H9 (cell line): ENCODE measurements at regions not wholly inside any gene's neighbourhood (a gene's known extent, or its start where the extent isn't known, plus 50 kb on each side); places are given as distances from the start of the nearest gene placed in this dataset.

Source experiments
- DNase-seq: peaks from one replicate; pipeline ENCODE4 v3.0.0-alpha.2; 2017
- H2AFZ ChIP-seq: one replicate; pipeline ENCODE4 v1.6.1; 2013; ENCODE audit warnings: mild to moderate bottlenecking, low read length, control low read depth, moderate library complexity
- H2AK5ac ChIP-seq: 2 replicates; pipeline ENCODE4 v1.6.1; 2013; ENCODE audit warnings: low read length, control low read depth, mixed read lengths; ENCODE audit not compliant: insufficient read length
- H2BK120ac ChIP-seq: one replicate; pipeline ENCODE4 v1.6.1; 2013; ENCODE audit warnings: low read depth, mild to moderate bottlenecking, low read length, control low read depth, inconsistent platforms; ENCODE audit not compliant: poor library complexity, severe bottlenecking
- H2BK12ac ChIP-seq: 2 replicates; pipeline ENCODE4 v1.6.1; 2013; ENCODE audit warnings: low read length, control low read depth, mixed read lengths, low read depth; ENCODE audit not compliant: insufficient read length
- H2BK15ac ChIP-seq: 2 replicates; pipeline ENCODE4 v1.6.1; 2013; ENCODE audit warnings: low read depth, low read length, control low read depth
- H2BK20ac ChIP-seq: one replicate; pipeline ENCODE4 v1.6.1; 2013; ENCODE audit warnings: low read depth, mild to moderate bottlenecking, low read length, control low read depth, inconsistent platforms; ENCODE audit not compliant: poor library complexity, severe bottlenecking
- H2BK5ac ChIP-seq: 2 replicates; pipeline ENCODE4 v1.6.1; 2013; ENCODE audit warnings: low read length, control low read depth, mixed read lengths; ENCODE audit not compliant: insufficient read length
- H3K14ac ChIP-seq: 2 replicates; pipeline ENCODE4 v1.6.1; 2013; ENCODE audit warnings: low read length, control low read depth; ENCODE audit not compliant: insufficient read depth
- H3K18ac ChIP-seq: 2 replicates; pipeline ENCODE4 v1.6.1; 2013; ENCODE audit warnings: low read depth, mild to moderate bottlenecking, mixed read lengths, low read length, control low read depth; ENCODE audit not compliant: insufficient read length
- H3K23ac ChIP-seq: 2 replicates; pipeline ENCODE4 v1.6.1; 2013; ENCODE audit warnings: low read length, control low read depth, mixed read lengths, low read depth; ENCODE audit not compliant: insufficient read length
- H3K23me2 ChIP-seq: 2 replicates; pipeline ENCODE4 v1.6.1; 2013; ENCODE audit warnings: low read depth, mild to moderate bottlenecking, mixed read lengths, low read length, control low read depth; ENCODE audit not compliant: insufficient read length, poor library complexity, severe bottlenecking
- H3K27ac ChIP-seq: 2 replicates; pipeline ENCODE4 v1.5.1; 2013; ENCODE audit warnings: low read length, control low read depth, mixed read lengths, low read depth; ENCODE audit not compliant: insufficient read length
- H3K27me3 ChIP-seq: 2 replicates; pipeline ENCODE4 v1.6.1; 2013; ENCODE audit warnings: low read length, control low read depth, inconsistent platforms; ENCODE audit not compliant: insufficient read depth
- H3K4ac ChIP-seq: 2 replicates; pipeline ENCODE4 v1.6.1; 2013; ENCODE audit warnings: low read depth, mild to moderate bottlenecking, control low read depth, inconsistent platforms, low read length, moderate library complexity
- H3K4me1 ChIP-seq: 2 replicates; pipeline ENCODE4 v1.6.1; 2013; ENCODE audit warnings: low read length, control low read depth, inconsistent platforms; ENCODE audit not compliant: insufficient read depth
- H3K4me2 ChIP-seq: 2 replicates; pipeline ENCODE4 v1.6.1; 2013; ENCODE audit warnings: low read length, control low read depth, mixed read lengths; ENCODE audit not compliant: insufficient read length, insufficient read depth
- H3K56ac ChIP-seq: 2 replicates; pipeline ENCODE4 v1.6.1; 2013; ENCODE audit warnings: low read depth, mild to moderate bottlenecking, mixed read lengths, low read length, control low read depth; ENCODE audit not compliant: insufficient read length
- H3K79me1 ChIP-seq: 2 replicates; pipeline ENCODE4 v1.6.1; 2013; ENCODE audit warnings: low read depth, mild to moderate bottlenecking, moderate library complexity, low read length, control low read depth, inconsistent platforms; ENCODE audit not compliant: insufficient read depth, poor library complexity, severe bottlenecking
- H3K79me2 ChIP-seq: 2 replicates; pipeline ENCODE4 v1.6.1; 2013; ENCODE audit warnings: low read length, control low read depth, inconsistent platforms; ENCODE audit not compliant: insufficient read depth
- H3K9ac ChIP-seq: 2 replicates; pipeline ENCODE4 v1.6.1; 2013; ENCODE audit warnings: low read length, control low read depth, mixed read lengths; ENCODE audit not compliant: insufficient read length; ENCODE audit errors: extremely low read depth
- H3K9me3 ChIP-seq: one replicate; pipeline ENCODE4 v1.6.1; 2013; ENCODE audit warnings: low read depth, low read length, inconsistent platforms; ENCODE audit not compliant: control insufficient read depth
- H3T11ph ChIP-seq: one replicate; pipeline ENCODE4 v1.6.1; 2013; ENCODE audit warnings: mild to moderate bottlenecking, low read length, control low read depth, inconsistent platforms
- H4K20me1 ChIP-seq: one replicate; pipeline ENCODE4 v1.6.1; 2013; ENCODE audit not compliant: control insufficient read depth, insufficient read length, insufficient read depth
- H4K5ac ChIP-seq: 2 replicates; pipeline ENCODE4 v1.6.1; 2013; ENCODE audit warnings: low read depth, mild to moderate bottlenecking, mixed read lengths, low read length, control low read depth; ENCODE audit not compliant: insufficient read length
- H4K8ac ChIP-seq: replicated peaks from 2 replicates; pipeline ENCODE4 v1.6.1; 2013; ENCODE audit warnings: low read length, control low read depth, mixed read lengths, low read depth; ENCODE audit not compliant: insufficient read length
- H4K91ac ChIP-seq: 2 replicates; pipeline ENCODE4 v1.6.1; 2013; ENCODE audit warnings: low read depth, mild to moderate bottlenecking, moderate library complexity, mixed read lengths, low read length, control low read depth; ENCODE audit not compliant: insufficient read length
- H3K27ac Mint-ChIP-seq, 3 experiments: 2 replicates in 2 of 3; 3 replicates in 1 of 3; pipeline ENCODE4 v1.8.0; 2020 to 2021; ENCODE audit warnings: mixed read lengths in 3 of 3, mild to moderate bottlenecking in 1 of 3, moderate library complexity in 1 of 3
- H3K27me3 Mint-ChIP-seq: 2 replicates; pipeline ENCODE4 v1.8.0; 2021; ENCODE audit warnings: low read depth, mild to moderate bottlenecking, moderate library complexity, mixed read lengths
- H3K36me3 Mint-ChIP-seq, 3 experiments: 2 replicates in 2 of 3; 3 replicates in 1 of 3; pipeline ENCODE4 v1.8.0; 2020 to 2021; ENCODE audit warnings: low read depth in 3 of 3, mixed read lengths in 3 of 3; ENCODE audit not compliant: insufficient read depth in 1 of 3
- H3K4me1 Mint-ChIP-seq, 2 experiments: 2 replicates each; pipeline ENCODE4 v1.8.0; 2020; ENCODE audit warnings: mixed read lengths in 2 of 2
- H3K4me3 Mint-ChIP-seq, 2 experiments: 2 replicates in 1 of 2; 3 replicates in 1 of 2; pipeline ENCODE4 v1.8.0; 2020 to 2021; ENCODE audit warnings: mild to moderate bottlenecking in 2 of 2, mixed read lengths in 2 of 2, moderate library complexity in 1 of 2
- H3K9me3 Mint-ChIP-seq, 2 experiments: 2 replicates in 1 of 2; 3 replicates in 1 of 2; pipeline ENCODE4 v1.8.0; 2020; ENCODE audit warnings: mild to moderate bottlenecking in 2 of 2, mixed read lengths in 2 of 2, moderate library complexity in 1 of 2
- WGBS: extraction: QIAGEN DNeasy Blood & Tissue Kit; methylation state at CpG from one replicate; pipeline ENCODE4 v1.1.7; 2013; ENCODE audit warnings: missing lambda C conversion rate, low lambda C conversion rate, mixed read lengths; ENCODE audit not compliant: insufficient read length; ENCODE audit errors: extremely low coverage; 5-methylcytosine and 5-hydroxymethylcytosine counted together
- TF ChIP-seq, protein P1 (sequence below): fragments of 200-600 bp; sonication (generic); conservative IDR thresholded peaks from 3 replicates; pipeline ENCODE4 v1.8.0; 2021; ENCODE audit warnings: antibody characterized with exemption, mild to moderate bottlenecking

DNA sequence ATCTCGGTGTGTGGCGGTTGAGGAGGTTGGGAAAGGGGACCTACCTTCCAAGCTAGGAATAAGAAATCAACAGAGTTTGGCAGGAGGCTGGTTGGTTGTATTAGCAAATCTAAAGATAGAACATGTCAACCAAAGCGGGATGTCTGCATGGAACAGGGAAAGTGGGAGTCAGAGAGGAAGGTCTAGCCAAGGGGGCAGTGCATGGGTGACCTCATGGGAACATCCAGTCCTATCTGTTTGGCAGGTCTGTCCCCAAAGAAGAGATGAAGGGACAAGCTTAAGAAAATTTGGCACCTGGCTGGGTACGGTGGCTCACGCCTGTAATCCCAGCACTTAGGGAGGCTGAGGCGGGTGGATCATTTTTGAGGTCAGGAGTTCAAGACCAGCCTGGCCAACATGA lies 118.7 kb upstream of the TSC22D1 start:
- H3T11ph ChIP-seq: no peak overlapping the region
- H3K4ac ChIP-seq: no peak overlapping the region
- H3K14ac ChIP-seq: no peak overlapping the region
- H3K9me3 ChIP-seq: no peaks in the 10 kb centered on the region
- H4K5ac ChIP-seq: no peak overlapping the region
- no peak overlapping the region for H4K91ac ChIP-seq
- Mint-ChIP-seq H3K36me3 (no peaks in the 10 kb centered on the region), H3K27me3 (no peaks in the 10 kb centered on the region), H3K9me3 (no peaks in the 10 kb centered on the region), H3K4me3 (no peak overlapping the region), H3K4me1 (0 out of 4 replicates have a peak, but pooled peaks cover 0 to 2% of the 10 kb centered on the region in 2 experiments), H3K27ac (no peak overlapping the region)
- H2BK15ac ChIP-seq: no peak overlapping the region
- H3K4me2 ChIP-seq: no peak overlapping the region
- DNase-seq: no peak
- no peak overlapping the region for H3K9ac ChIP-seq
- no peaks in the 10 kb centered on the region for H3K4me1 ChIP-seq
- H3K27ac ChIP-seq: no peak overlapping the region
- H2BK12ac ChIP-seq: no peak overlapping the region
- TF ChIP-seq, protein P1, sequence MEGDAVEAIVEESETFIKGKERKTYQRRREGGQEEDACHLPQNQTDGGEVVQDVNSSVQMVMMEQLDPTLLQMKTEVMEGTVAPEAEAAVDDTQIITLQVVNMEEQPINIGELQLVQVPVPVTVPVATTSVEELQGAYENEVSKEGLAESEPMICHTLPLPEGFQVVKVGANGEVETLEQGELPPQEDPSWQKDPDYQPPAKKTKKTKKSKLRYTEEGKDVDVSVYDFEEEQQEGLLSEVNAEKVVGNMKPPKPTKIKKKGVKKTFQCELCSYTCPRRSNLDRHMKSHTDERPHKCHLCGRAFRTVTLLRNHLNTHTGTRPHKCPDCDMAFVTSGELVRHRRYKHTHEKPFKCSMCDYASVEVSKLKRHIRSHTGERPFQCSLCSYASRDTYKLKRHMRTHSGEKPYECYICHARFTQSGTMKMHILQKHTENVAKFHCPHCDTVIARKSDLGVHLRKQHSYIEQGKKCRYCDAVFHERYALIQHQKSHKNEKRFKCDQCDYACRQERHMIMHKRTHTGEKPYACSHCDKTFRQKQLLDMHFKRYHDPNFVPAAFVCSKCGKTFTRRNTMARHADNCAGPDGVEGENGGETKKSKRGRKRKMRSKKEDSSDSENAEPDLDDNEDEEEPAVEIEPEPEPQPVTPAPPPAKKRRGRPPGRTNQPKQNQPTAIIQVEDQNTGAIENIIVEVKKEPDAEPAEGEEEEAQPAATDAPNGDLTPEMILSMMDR: no peak
- no peak overlapping the region for H2BK20ac ChIP-seq
- no peak overlapping the region for H3K56ac ChIP-seq
- H3K23ac ChIP-seq: no peak overlapping the region
- H4K20me1 ChIP-seq: no peaks in the 10 kb centered on the region
- no peaks in the 10 kb centered on the region for H3K23me2 ChIP-seq
- H2AK5ac ChIP-seq: no peak overlapping the region
- no peaks in the 10 kb centered on the region for H3K79me1 ChIP-seq
- no peaks in the 10 kb centered on the region for H3K27me3 ChIP-seq
- H4K8ac ChIP-seq: no peak overlapping the region
- H3K18ac ChIP-seq: no peak overlapping the region
- no CpG with 5 or more reads among the region's 6 CpGs for WGBS
- H2BK120ac ChIP-seq: no peak overlapping the region
- no peak overlapping the region for H2BK5ac ChIP-seq
- no peaks in the 10 kb centered on the region for H3K79me2 ChIP-seq
- H2AFZ ChIP-seq: no peak overlapping the region
